GM12892 (cell line): ENCODE measurements at regions not wholly inside any gene's neighbourhood (a gene's known extent, or its start where the extent isn't known, plus 50 kb on each side); places are given as distances from the start of the nearest gene placed in this dataset.

Source experiments
- POLR2A ChIP-seq: IDR thresholded peaks from 2 replicates; pipeline ENCODE4 v1.6.1; 2011; ENCODE audit warnings: low read depth, low read length, control low read depth
- POLR2AphosphoS5 ChIP-seq: IDR thresholded peaks from 2 replicates; pipeline ENCODE4 v1.6.1; 2011; ENCODE audit warnings: low read depth, low read length, control low read depth
- TAF1 ChIP-seq: IDR thresholded peaks from 2 replicates; pipeline ENCODE4 v1.6.1; 2011; ENCODE audit warnings: low read depth, mild to moderate bottlenecking, control low read depth, low read length, borderline replicate concordance

GRCh38 chr1:118335331-118335732 is 150.3 kb upstream of the SPAG17 start:
- TF ChIP-seq POLR2AphosphoS5 (no peak), POLR2A (no peak), TAF1 (no peak)
